Ascending aorta (tissue), 2 donors: ENCODE measurements at regions not wholly inside any gene's neighbourhood (a gene's known extent, or its start where the extent isn't known, plus 50 kb on each side); places are given as distances from the start of the nearest gene placed in this dataset.

ENCODE experiments used
- DNase-seq, 2 donors: peaks; one replicate each; pipeline ENCODE4 v3.0.0-alpha.2; 2019; ENCODE audit warnings: low spot score in 2 of 2
- H3K27ac ChIP-seq, 2 donors: fragments of 200-600 bp; sonication (generic); one replicate each; pipeline ENCODE4 v1.5.1; 2016 to 2017; ENCODE audit warnings: mild to moderate bottlenecking in 1 of 2
- H3K27me3 ChIP-seq: fragments of 200-600 bp; sonication (generic); one replicate; pipeline ENCODE4 v1.5.1; 2017
- H3K36me3 ChIP-seq, 2 donors: fragments of 200-600 bp; sonication (generic); one replicate each; pipeline ENCODE4 v1.5.1; 2016
- H3K4me1 ChIP-seq, 2 donors: fragments of 200-600 bp; sonication (generic); one replicate each; pipeline ENCODE4 v1.5.1; 2016 to 2017; ENCODE audit warnings: mild to moderate bottlenecking in 1 of 2
- H3K4me3 ChIP-seq, 2 donors: fragments of 200-600 bp; sonication (generic); one replicate each; pipeline ENCODE4 v1.5.1; 2016 to 2017; ENCODE audit warnings: mild to moderate bottlenecking in 1 of 2
- H3K9me3 ChIP-seq, 2 donors: fragments of 200-600 bp; sonication (generic); one replicate each; pipeline ENCODE4 v1.5.1; 2016
- intact Hi-C: fragments of 100-400 bp; cut with DNase I; formaldehyde crosslinking; loops from one replicate; pipeline ENCODE4 v1.15.1; 2023
- TF ChIP-seq, protein P1 (sequence below), 3 experiments: fragments of 200-600 bp in 2 of 3; fragments of 450-650 bp in 1 of 3; sonication (generic) in 2 of 3; IDR thresholded peaks; one replicate each; pipeline ENCODE4 v1.5.1; 2016 to 2019; ENCODE audit warnings: antibody characterized with exemption in 3 of 3, mild to moderate bottlenecking in 1 of 3, moderate library complexity in 1 of 3

DNA sequence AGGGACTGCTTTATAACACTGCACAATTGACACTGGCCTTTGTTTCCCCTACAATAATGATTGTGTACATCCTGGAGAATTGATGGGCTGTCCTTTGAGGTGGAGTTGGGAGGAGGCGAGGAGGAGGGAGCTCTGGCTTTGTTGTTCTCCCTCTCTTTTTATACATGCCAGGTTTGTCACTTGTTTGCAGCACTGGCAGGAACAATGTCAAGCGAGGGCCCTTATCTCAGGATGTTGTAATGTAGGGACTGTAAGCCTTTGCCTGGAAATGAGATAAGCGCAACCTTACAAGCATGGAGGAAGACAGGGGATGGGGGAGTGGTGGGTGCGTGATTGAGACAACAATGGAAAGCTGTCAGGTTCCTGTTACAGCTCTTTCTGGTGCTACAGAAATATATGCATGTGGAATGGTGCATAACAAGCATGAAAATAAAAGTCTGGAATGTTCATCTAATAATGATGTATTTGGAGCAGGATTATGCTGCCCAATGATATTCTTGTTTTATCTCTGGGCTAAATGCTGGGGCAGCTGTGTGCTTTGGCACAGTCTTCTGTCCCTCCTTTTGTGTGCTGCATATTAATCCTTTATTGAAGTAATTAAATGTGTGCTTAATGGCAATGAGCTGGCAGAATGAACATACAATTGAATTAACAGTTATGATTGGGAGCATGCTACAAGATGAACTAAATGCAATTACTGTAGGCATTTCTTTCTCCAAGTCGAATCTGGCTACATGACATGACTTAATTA lies 294.4 kb downstream of the GPAT3 start:
- Histone ChIP-seq H3K4me3 (no peak overlapping the region), H3K4me1 (no peaks in the 10 kb centered on the region), H3K27ac (no peak overlapping the region), H3K27me3 (no peaks in the 10 kb centered on the region), H3K9me3 (no peaks in the 10 kb centered on the region), H3K36me3 (no peaks in the 10 kb centered on the region)
- intact Hi-C loops: no loop called here
- no peak for DNase-seq
- TF ChIP-seq, protein P1, sequence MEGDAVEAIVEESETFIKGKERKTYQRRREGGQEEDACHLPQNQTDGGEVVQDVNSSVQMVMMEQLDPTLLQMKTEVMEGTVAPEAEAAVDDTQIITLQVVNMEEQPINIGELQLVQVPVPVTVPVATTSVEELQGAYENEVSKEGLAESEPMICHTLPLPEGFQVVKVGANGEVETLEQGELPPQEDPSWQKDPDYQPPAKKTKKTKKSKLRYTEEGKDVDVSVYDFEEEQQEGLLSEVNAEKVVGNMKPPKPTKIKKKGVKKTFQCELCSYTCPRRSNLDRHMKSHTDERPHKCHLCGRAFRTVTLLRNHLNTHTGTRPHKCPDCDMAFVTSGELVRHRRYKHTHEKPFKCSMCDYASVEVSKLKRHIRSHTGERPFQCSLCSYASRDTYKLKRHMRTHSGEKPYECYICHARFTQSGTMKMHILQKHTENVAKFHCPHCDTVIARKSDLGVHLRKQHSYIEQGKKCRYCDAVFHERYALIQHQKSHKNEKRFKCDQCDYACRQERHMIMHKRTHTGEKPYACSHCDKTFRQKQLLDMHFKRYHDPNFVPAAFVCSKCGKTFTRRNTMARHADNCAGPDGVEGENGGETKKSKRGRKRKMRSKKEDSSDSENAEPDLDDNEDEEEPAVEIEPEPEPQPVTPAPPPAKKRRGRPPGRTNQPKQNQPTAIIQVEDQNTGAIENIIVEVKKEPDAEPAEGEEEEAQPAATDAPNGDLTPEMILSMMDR (IDR thresholded peaks at IDR 0.05): no peak

DNA sequence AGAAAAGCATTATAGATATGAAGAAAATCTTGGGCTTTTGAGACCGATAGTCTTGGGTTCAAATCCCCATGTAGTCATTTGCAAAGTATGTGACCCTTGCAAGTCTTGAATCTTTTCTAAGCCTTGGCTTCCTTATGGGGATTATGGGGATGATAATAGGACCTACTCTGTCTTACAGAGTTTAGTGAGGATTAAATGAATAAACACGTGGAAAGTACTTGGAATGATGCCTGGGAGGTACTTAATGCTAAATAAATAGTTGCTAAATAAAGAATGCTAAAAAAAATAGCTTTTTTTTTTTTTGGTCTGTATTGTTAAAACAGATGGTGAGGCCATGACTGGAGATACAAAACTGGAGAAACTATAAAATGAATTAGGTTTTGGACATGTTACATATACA lies 292.7 kb downstream of the GPAT3 start:
- no peaks in the 10 kb centered on the region for H3K36me3 ChIP-seq
- no peak for DNase-seq
- intact Hi-C loops: no loop called here
- no peaks in the 10 kb centered on the region for H3K9me3 ChIP-seq
- no peaks in the 10 kb centered on the region for H3K4me1 ChIP-seq
- H3K4me3 ChIP-seq: no peak overlapping the region
- no peaks in the 10 kb centered on the region for H3K27me3 ChIP-seq
- TF ChIP-seq, protein P1 (IDR thresholded peaks at IDR 0.05): no peak
- H3K27ac ChIP-seq: no peak overlapping the region

DNA sequence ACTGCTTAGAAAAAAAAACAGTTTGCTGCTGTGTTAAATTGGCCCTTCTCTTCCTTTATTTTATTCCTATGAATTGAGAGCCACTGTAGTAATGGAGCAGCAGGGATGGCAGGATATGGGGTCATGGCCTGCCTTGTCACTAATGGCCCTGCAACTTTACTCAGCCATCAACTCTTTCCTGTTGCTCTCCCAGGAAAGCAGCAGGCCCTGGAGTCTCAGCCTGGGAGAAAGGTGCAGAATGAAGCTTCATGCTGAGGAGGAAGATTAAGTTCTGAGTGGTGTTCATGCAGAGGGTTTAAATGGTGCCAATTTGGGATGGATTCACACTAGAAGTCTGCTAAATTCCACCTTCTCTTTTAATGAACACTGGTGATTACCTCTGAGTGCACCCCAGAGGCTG lies 285.6 kb downstream of the GPAT3 start:
- TF ChIP-seq, protein P1 (IDR thresholded peaks at IDR 0.05): no peak

DNA sequence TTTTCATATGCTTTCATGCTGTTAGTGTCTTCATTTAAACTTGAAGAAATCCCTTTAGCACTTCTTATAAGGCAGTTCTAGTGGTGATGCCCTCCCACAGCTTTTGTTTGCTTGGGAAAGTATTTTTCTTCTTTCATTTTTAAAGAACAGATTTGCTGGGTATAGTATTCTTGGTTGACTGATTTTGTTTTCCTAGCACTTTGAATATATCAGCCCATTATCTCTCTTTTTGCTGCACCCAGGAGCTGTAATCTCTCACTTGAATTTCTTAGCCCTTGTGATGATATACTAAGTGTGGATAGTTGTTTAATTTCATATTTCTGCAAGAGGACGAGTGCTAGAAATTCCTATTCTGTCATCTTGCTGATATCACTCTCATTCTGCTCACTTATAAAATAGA lies 283.7 kb downstream of the GPAT3 start:
- TF ChIP-seq, protein P1 (IDR thresholded peaks at IDR 0.05): no peak
- no peak overlapping the region for H3K4me3 ChIP-seq
- H3K36me3 ChIP-seq: no peaks in the 10 kb centered on the region
- H3K4me1 ChIP-seq: no peaks in the 10 kb centered on the region
- intact Hi-C loops: no loop called here
- no peaks in the 10 kb centered on the region for H3K27me3 ChIP-seq
- no peak for DNase-seq
- no peak overlapping the region for H3K27ac ChIP-seq
- H3K9me3 ChIP-seq: no peaks in the 10 kb centered on the region

More for the DNA sequence above, 285.6 kb downstream of the GPAT3 start:
- Histone ChIP-seq H3K9me3 (no peaks in the 10 kb centered on the region), H3K27ac (no peak overlapping the region), H3K4me1 (no peaks in the 10 kb centered on the region), H3K36me3 (no peaks in the 10 kb centered on the region), H3K4me3 (no peak overlapping the region), H3K27me3 (no peaks in the 10 kb centered on the region)
- intact Hi-C loops: no loop called here
- no peak for DNase-seq

DNA sequence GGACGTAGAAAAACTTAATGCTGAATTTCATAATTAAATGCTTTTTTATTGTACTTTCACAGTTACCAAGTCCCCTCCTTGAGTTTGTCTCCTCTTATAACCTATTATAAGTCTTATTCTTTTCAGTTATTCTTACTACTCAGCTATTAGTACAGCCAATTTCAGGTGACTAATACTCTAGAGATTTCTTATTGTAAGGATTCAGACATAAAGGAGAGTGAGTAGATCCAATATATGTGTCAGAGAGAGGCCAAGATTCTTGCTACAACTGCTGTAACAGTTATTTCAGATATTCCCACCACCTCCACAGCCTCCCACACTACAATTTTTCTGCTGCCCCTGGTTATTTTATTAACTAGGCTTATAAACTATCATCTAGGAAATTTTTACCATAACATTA lies 274.5 kb downstream of the GPAT3 start:
- TF ChIP-seq, protein P1 (IDR thresholded peaks at IDR 0.05): no peak

More for the DNA sequence above, 274.5 kb downstream of the GPAT3 start:
- no peaks in the 10 kb centered on the region for H3K9me3 ChIP-seq
- H3K36me3 ChIP-seq: no peaks in the 10 kb centered on the region
- H3K27ac ChIP-seq: no peak overlapping the region
- no peaks in the 10 kb centered on the region for H3K4me1 ChIP-seq
- DNase-seq: no peak
- no peaks in the 10 kb centered on the region for H3K27me3 ChIP-seq
- H3K4me3 ChIP-seq: no peak overlapping the region
- intact Hi-C loops: no loop called here
